Breast epithelium (tissue), 3 donors: ENCODE measurements at regions not wholly inside any gene's neighbourhood (a gene's known extent, or its start where the extent isn't known, plus 50 kb on each side); places are given as distances from the start of the nearest gene placed in this dataset.

ENCODE experiments used
- CTCF ChIP-seq, 3 donors: fragments of 450-650 bp; IDR thresholded peaks; one replicate each; pipeline ENCODE4 v1.5.1; 2016 to 2017; ENCODE audit warnings: antibody characterized with exemption in 3 of 3, mild to moderate bottlenecking in 3 of 3, moderate library complexity in 3 of 3
- POLR2AphosphoS5 ChIP-seq, 3 donors: sonication (generic); formaldehyde crosslinking; IDR thresholded peaks; one replicate each; pipeline ENCODE4 v1.6.1; 2017; ENCODE audit warnings: antibody characterized with exemption in 3 of 3

GRCh38 chr14:49950275-49951228 lies 57.7 kb downstream of the ARF6 start:
- TF ChIP-seq CTCF (IDR thresholded peaks at IDR 0.05) (no peak), POLR2AphosphoS5 (IDR thresholded peaks at IDR 0.05) (peak in 1 of 3 donors; percentile 75)
